ENCODE measurements at regions not wholly inside any gene's neighbourhood (a gene's known extent, or its start where the extent isn't known, plus 50 kb on each side); places are given as distances from the start of the nearest gene placed in this dataset.

GRCh38 chr5:2995667-2996066, 244.2 kb upstream of the IRX2 start:
- Mint-ChIP-seq H3K27me3 (no peaks in the 10 kb centered on the region), H3K36me3 (ENCODE audit: low read depth) (no peaks in the 10 kb centered on the region), H3K27ac (no peak overlapping the region), H3K4me3 (no peak overlapping the region), H3K9me3 (peaks cover 6% of the 10 kb centered on the region), H3K4me1 (ENCODE audit: low read depth) (no peaks in the 10 kb centered on the region)
- DNase-seq: no peak

GRCh38 chr5:2995035-2995434, 243.6 kb upstream of the IRX2 start:
- H3K27me3 Mint-ChIP-seq: no peaks in the 10 kb centered on the region
- peaks cover 6% of the 10 kb centered on the region for H3K9me3 Mint-ChIP-seq
- no peaks in the 10 kb centered on the region for H3K4me1 Mint-ChIP-seq (ENCODE audit: low read depth)
- H3K36me3 Mint-ChIP-seq (ENCODE audit: low read depth): no peaks in the 10 kb centered on the region
- no peak for DNase-seq
- H3K27ac Mint-ChIP-seq: no peak overlapping the region
- H3K4me3 Mint-ChIP-seq: no peak overlapping the region

- Mint-ChIP-seq H3K4me3 (no peak overlapping the region), H3K36me3 (ENCODE audit: low read depth) (no peaks in the 10 kb centered on the region), H3K27me3 (no peaks in the 10 kb centered on the region), H3K9me3 (peaks cover 6% of the 10 kb centered on the region), H3K27ac (no peak overlapping the region), H3K4me1 (ENCODE audit: low read depth) (no peaks in the 10 kb centered on the region)
- no peak for DNase-seq
Observed at GRCh38 chr5:2993771-2994170, 242.3 kb upstream of the IRX2 start.

- Mint-ChIP-seq H3K4me1 (ENCODE audit: low read depth) (no peaks in the 10 kb centered on the region), H3K27me3 (no peaks in the 10 kb centered on the region), H3K27ac (no peak overlapping the region), H3K4me3 (no peak overlapping the region), H3K36me3 (ENCODE audit: low read depth) (no peaks in the 10 kb centered on the region), H3K9me3 (peaks cover 6% of the 10 kb centered on the region)
- no peak for DNase-seq
Observed at GRCh38 chr5:2993301-2993700, 241.8 kb upstream of the IRX2 start.

- DNase-seq: no peak
- H3K9me3 Mint-ChIP-seq: peaks cover 6% of the 10 kb centered on the region
- H3K27me3 Mint-ChIP-seq: no peaks in the 10 kb centered on the region
- no peak overlapping the region for H3K4me3 Mint-ChIP-seq
- H3K36me3 Mint-ChIP-seq (ENCODE audit: low read depth): no peaks in the 10 kb centered on the region
- H3K4me1 Mint-ChIP-seq (ENCODE audit: low read depth): no peaks in the 10 kb centered on the region
- no peak overlapping the region for H3K27ac Mint-ChIP-seq
Observed at GRCh38 chr5:2992806-2993205, 241.3 kb upstream of the IRX2 start.

GRCh38 chr5:2991884-2992283, 240.4 kb upstream of the IRX2 start:
- Mint-ChIP-seq H3K36me3 (ENCODE audit: low read depth) (no peaks in the 10 kb centered on the region), H3K4me3 (no peak overlapping the region), H3K27ac (no peak overlapping the region), H3K27me3 (no peaks in the 10 kb centered on the region), H3K4me1 (ENCODE audit: low read depth) (no peaks in the 10 kb centered on the region), H3K9me3 (peaks cover 10% of the 10 kb centered on the region)
- DNase-seq: no peak

GRCh38 chr5:2989517-2989916, 238.0 kb upstream of the IRX2 start:
- Mint-ChIP-seq H3K4me3 (no peak overlapping the region), H3K27me3 (no peaks in the 10 kb centered on the region), H3K9me3 (peaks cover 14% of the 10 kb centered on the region), H3K4me1 (ENCODE audit: low read depth) (no peaks in the 10 kb centered on the region), H3K27ac (no peak overlapping the region), H3K36me3 (ENCODE audit: low read depth) (no peaks in the 10 kb centered on the region)
- DNase-seq: no peak

GRCh38 chr5:2986301-2986700, 234.8 kb upstream of the IRX2 start:
- no peaks in the 10 kb centered on the region for H3K36me3 Mint-ChIP-seq (ENCODE audit: low read depth)
- peaks cover 12% of the 10 kb centered on the region for H3K9me3 Mint-ChIP-seq
- DNase-seq: no peak
- H3K27me3 Mint-ChIP-seq: no peaks in the 10 kb centered on the region
- no peak overlapping the region for H3K4me3 Mint-ChIP-seq
- H3K27ac Mint-ChIP-seq: no peak overlapping the region
- no peaks in the 10 kb centered on the region for H3K4me1 Mint-ChIP-seq (ENCODE audit: low read depth)

GRCh38 chr5:2985718-2986117, 234.2 kb upstream of the IRX2 start:
- Mint-ChIP-seq H3K4me3 (no peak overlapping the region), H3K27me3 (no peaks in the 10 kb centered on the region), H3K4me1 (ENCODE audit: low read depth) (no peaks in the 10 kb centered on the region), H3K36me3 (ENCODE audit: low read depth) (no peaks in the 10 kb centered on the region), H3K9me3 (peaks cover 12% of the 10 kb centered on the region), H3K27ac (no peak overlapping the region)
- no peak for DNase-seq

GRCh38 chr5:2983583-2984300, 232.3 kb upstream of the IRX2 start:
- H3K36me3 Mint-ChIP-seq (ENCODE audit: low read depth): no peaks in the 10 kb centered on the region
- no peaks in the 10 kb centered on the region for H3K4me1 Mint-ChIP-seq (ENCODE audit: low read depth)
- peaks cover 12% of the 10 kb centered on the region for H3K9me3 Mint-ChIP-seq
- H3K4me3 Mint-ChIP-seq: no peak overlapping the region
- H3K27ac Mint-ChIP-seq: no peak overlapping the region
- H3K27me3 Mint-ChIP-seq: no peaks in the 10 kb centered on the region
- no peak for DNase-seq

- Mint-ChIP-seq H3K4me1 (ENCODE audit: low read depth) (no peaks in the 10 kb centered on the region), H3K4me3 (no peak overlapping the region), H3K27me3 (no peaks in the 10 kb centered on the region), H3K9me3 (peaks cover 13% of the 10 kb centered on the region), H3K27ac (no peak overlapping the region), H3K36me3 (ENCODE audit: low read depth) (no peaks in the 10 kb centered on the region)
- DNase-seq: no peak
Observed at GRCh38 chr5:2981652-2982051, 230.2 kb upstream of the IRX2 start.

GRCh38 chr5:2981035-2981434, 229.6 kb upstream of the IRX2 start:
- no peaks in the 10 kb centered on the region for H3K36me3 Mint-ChIP-seq (ENCODE audit: low read depth)
- no peak overlapping the region for H3K27ac Mint-ChIP-seq
- no peak overlapping the region for H3K4me3 Mint-ChIP-seq
- no peaks in the 10 kb centered on the region for H3K27me3 Mint-ChIP-seq
- H3K4me1 Mint-ChIP-seq (ENCODE audit: low read depth): no peaks in the 10 kb centered on the region
- peaks cover 17% of the 10 kb centered on the region for H3K9me3 Mint-ChIP-seq
- DNase-seq: no peak

GRCh38 chr5:2960294-2960693, 208.8 kb upstream of the IRX2 start:
- no peaks in the 10 kb centered on the region for H3K36me3 Mint-ChIP-seq (ENCODE audit: low read depth)
- no peak overlapping the region for H3K27ac Mint-ChIP-seq
- H3K4me3 Mint-ChIP-seq: no peak overlapping the region
- H3K4me1 Mint-ChIP-seq (ENCODE audit: low read depth): no peaks in the 10 kb centered on the region
- no peak for DNase-seq
- H3K9me3 Mint-ChIP-seq: peaks cover 17% of the 10 kb centered on the region
- H3K27me3 Mint-ChIP-seq: no peaks in the 10 kb centered on the region

- H3K9me3 Mint-ChIP-seq: peaks cover 21% of the 10 kb centered on the region
- H3K4me1 Mint-ChIP-seq (ENCODE audit: low read depth): no peaks in the 10 kb centered on the region
- DNase-seq: no peak
- no peak overlapping the region for H3K4me3 Mint-ChIP-seq
- no peak overlapping the region for H3K27ac Mint-ChIP-seq
- H3K27me3 Mint-ChIP-seq: no peaks in the 10 kb centered on the region
- H3K36me3 Mint-ChIP-seq (ENCODE audit: low read depth): no peaks in the 10 kb centered on the region
Observed at GRCh38 chr5:2958976-2959375, 207.5 kb upstream of the IRX2 start.

GRCh38 chr5:2948875-2949274, 197.4 kb upstream of the IRX2 start:
- no peaks in the 10 kb centered on the region for H3K4me1 Mint-ChIP-seq (ENCODE audit: low read depth)
- peaks cover 18% of the 10 kb centered on the region for H3K9me3 Mint-ChIP-seq
- no peaks in the 10 kb centered on the region for H3K36me3 Mint-ChIP-seq (ENCODE audit: low read depth)
- H3K4me3 Mint-ChIP-seq: no peak overlapping the region
- H3K27ac Mint-ChIP-seq: no peak overlapping the region
- H3K27me3 Mint-ChIP-seq: no peaks in the 10 kb centered on the region
- DNase-seq: no peak

GRCh38 chr5:2946315-2946714, 194.8 kb upstream of the IRX2 start:
- Mint-ChIP-seq H3K4me1 (ENCODE audit: low read depth) (no peaks in the 10 kb centered on the region), H3K27ac (no peak overlapping the region), H3K4me3 (no peak overlapping the region), H3K27me3 (no peaks in the 10 kb centered on the region), H3K9me3 (peaks cover 28% of the 10 kb centered on the region), H3K36me3 (ENCODE audit: low read depth) (no peaks in the 10 kb centered on the region)
- no peak for DNase-seq
